Kidney (tissue), 13 donors: ENCODE measurements at regions not wholly inside any gene's neighbourhood (a gene's known extent, or its start where the extent isn't known, plus 50 kb on each side); places are given as distances from the start of the nearest gene placed in this dataset.

ENCODE experiments used
- DNase-seq, 5 donors: peaks; one replicate each; pipeline ENCODE4 v3.0.0-alpha.2; 2013 to 2020
- FAIRE-seq: peaks from 2 replicates; lab custom pipeline; 2012; peaks lifted over from hg19 to GRCh38; lab: Jason Lieb, UNC
- H3K27ac ChIP-seq, 2 donors: one replicate each; pipeline ENCODE4 v1.7.0; 2013; ENCODE audit warnings: low read depth in 2 of 2, low read length in 2 of 2, inconsistent platforms in 1 of 2
- H3K27me3 ChIP-seq: one replicate; pipeline ENCODE4 v1.7.1; 2013; ENCODE audit warnings: low read length, inconsistent platforms; ENCODE audit not compliant: control insufficient read depth, insufficient read depth
- H3K36me3 ChIP-seq, 3 donors: one replicate each; pipeline versions ENCODE4 v1.7.0 to v1.7.1; 2013; ENCODE audit warnings: low read length in 3 of 3, control low read depth in 1 of 3, inconsistent platforms in 1 of 3; ENCODE audit not compliant: insufficient read depth in 3 of 3, control insufficient read depth in 2 of 3
- H3K4me1 ChIP-seq, 3 donors: one replicate each; pipeline versions ENCODE4 v1.7.0 to v1.7.1; 2013; ENCODE audit warnings: low read length in 3 of 3, inconsistent platforms in 1 of 3, low read depth in 1 of 3; ENCODE audit not compliant: control insufficient read depth in 2 of 3, insufficient read depth in 2 of 3
- H3K4me3 ChIP-seq, 3 donors: one replicate each; pipeline versions ENCODE4 v1.7.0 to v1.8.1; 2013; ENCODE audit warnings: low read length in 3 of 3, control low read depth in 1 of 3, inconsistent platforms in 1 of 3
- H3K9ac ChIP-seq, 3 donors: one replicate each; pipeline versions ENCODE4 v1.7.0 to v1.7.1; 2013; ENCODE audit warnings: low read length in 3 of 3, control low read depth in 1 of 3, inconsistent platforms in 1 of 3
- H3K9me3 ChIP-seq, 3 donors: one replicate each; pipeline versions ENCODE4 v1.7.0 to v1.7.1; 2013; ENCODE audit warnings: low read length in 3 of 3, control low read depth in 1 of 3, inconsistent platforms in 1 of 3; ENCODE audit not compliant: control insufficient read depth in 2 of 3, insufficient read depth in 1 of 3
- CTCF ChIP-seq: IDR thresholded peaks from 3 replicates; pipeline ENCODE4 v1.5.1; 2012; ENCODE audit warnings: mild to moderate bottlenecking, moderate library complexity, borderline replicate concordance; ENCODE audit not compliant: insufficient read depth; ENCODE audit errors: extremely low read depth
- intact Hi-C: fragments of 100-400 bp; cut with DNase I; formaldehyde crosslinking; loops from one replicate; pipeline ENCODE4 v1.11.1; 2022
- donor health status: control.
- donor health status: control.
- donor health status: control.
- donor health status: control.
- donor health status: control.
- donor health status: DM: yes; HTN: yes; CAD: no.
- donor health status: Normal renal cell carcinoma (clear cell type).

- no peak for FAIRE-seq
- intact Hi-C loops = no loop called here
- H3K9ac ChIP-seq = no peak overlapping the region
- no peaks in the 10 kb centered on the region for H3K36me3 ChIP-seq
- no peaks in the 10 kb centered on the region for H3K4me1 ChIP-seq
- no peak for DNase-seq
- no peak overlapping the region for H3K4me3 ChIP-seq
- H3K27ac ChIP-seq = no peak overlapping the region
- no peaks in the 10 kb centered on the region for H3K27me3 ChIP-seq
- no peak for TF ChIP-seq CTCF
- no peaks in the 10 kb centered on the region for H3K9me3 ChIP-seq
Observed at GRCh38 chr6:82772851-82773717, 292.6 kb downstream of the UBE3D start.

GRCh38 chr6:82775361-82775760 is 290.3 kb downstream of the UBE3D start:
- TF ChIP-seq CTCF = no peak
- no peak overlapping the region for H3K27ac ChIP-seq
- no peak overlapping the region for H3K4me3 ChIP-seq
- DNase-seq (no peak), FAIRE-seq (no peak)
- intact Hi-C loops = no loop called here
- H3K9ac ChIP-seq = no peak overlapping the region
- no peaks in the 10 kb centered on the region for H3K4me1 ChIP-seq
- H3K27me3 ChIP-seq = no peaks in the 10 kb centered on the region
- no peaks in the 10 kb centered on the region for H3K9me3 ChIP-seq
- H3K36me3 ChIP-seq = no peaks in the 10 kb centered on the region

- no peaks in the 10 kb centered on the region for H3K27me3 ChIP-seq
- FAIRE-seq (no peak), DNase-seq (no peak)
- no peaks in the 10 kb centered on the region for H3K4me1 ChIP-seq
- H3K9ac ChIP-seq = no peak overlapping the region
- H3K27ac ChIP-seq = no peak overlapping the region
- TF ChIP-seq CTCF = no peak
- no peaks in the 10 kb centered on the region for H3K9me3 ChIP-seq
- H3K4me3 ChIP-seq = no peak overlapping the region
- no peaks in the 10 kb centered on the region for H3K36me3 ChIP-seq
- intact Hi-C loops = no loop called here
Observed at GRCh38 chr6:82775981-82776380, 289.7 kb downstream of the UBE3D start.
